Adrenal gland (tissue), 9 donors: ENCODE measurements at regions not wholly inside any gene's neighbourhood (a gene's known extent, or its start where the extent isn't known, plus 50 kb on each side); places are given as distances from the start of the nearest gene placed in this dataset.

ENCODE experiments used
- DNase-seq, 7 donors: peaks; one replicate each; pipeline ENCODE4 v3.0.0-alpha.2; 2019 to 2020
- H3K27ac ChIP-seq, 5 donors: fragments of 200-600 bp; sonication (generic) in 4 of 5; 1 replicate in 3 of 5; 2 replicates in 2 of 5; pipeline versions ENCODE4 v1.5.1 to v1.8.0; 2016 to 2020; ENCODE audit warnings: mild to moderate bottlenecking in 1 of 5
- H3K27me3 ChIP-seq: fragments of 200-600 bp; 2 replicates; pipeline ENCODE4 v1.8.0; 2021
- H3K36me3 ChIP-seq, 2 donors: fragments of 200-600 bp; replicated peaks in 1 of 2; 1 replicate in 1 of 2; 2 replicates in 1 of 2; pipeline versions ENCODE4 v1.5.1 to v1.8.0; 2018 to 2022
- H3K4me1 ChIP-seq, 2 donors: fragments of 200-600 bp; replicated peaks in 1 of 2; 1 replicate in 1 of 2; 2 replicates in 1 of 2; pipeline versions ENCODE4 v1.5.1 to v1.8.0; 2018 to 2021
- H3K4me3 ChIP-seq, 4 donors: fragments of 200-600 bp; sonication (generic) in 3 of 4; one replicate each; pipeline ENCODE4 v1.5.1; 2016 to 2018
- H3K9me3 ChIP-seq, 3 donors: fragments of 200-600 bp; sonication (generic) in 1 of 3; replicated peaks in 1 of 3; 1 replicate in 2 of 3; 2 replicates in 1 of 3; pipeline versions ENCODE4 v1.5.1 to v1.8.0; 2016 to 2021
- POLR2A ChIP-seq, 2 donors: fragments of 450-650 bp; IDR thresholded peaks; one replicate each; pipeline ENCODE4 v1.6.1; 2017; ENCODE audit warnings: antibody characterized with exemption in 2 of 2, mild to moderate bottlenecking in 2 of 2, moderate library complexity in 1 of 2
- WGBS, 4 donors: extraction: QIAGEN DNeasy Blood & Tissue Kit in 2 of 4; methylation state at CpG; one replicate each; pipeline versions ENCODE4 v1.1.5 to v1.1.7; 2013 to 2017; 5-methylcytosine and 5-hydroxymethylcytosine counted together
- intact Hi-C, 2 donors: fragments of 100-400 bp; cut with DNase I; formaldehyde crosslinking; loops; one replicate each; pipeline versions ENCODE4 v1.14.1 to v1.15.0; 2022 to 2023
- TF ChIP-seq, protein P1 (sequence below), 6 experiments: fragments of 450-650 bp in 4 of 6; fragments of 200-600 bp in 2 of 6; sonication (generic) in 1 of 6; IDR thresholded peaks; 1 replicate in 5 of 6; 2 replicates in 1 of 6; pipeline versions ENCODE4 v1.5.1 to v1.8.0; 2016 to 2021; ENCODE audit warnings: antibody characterized with exemption in 6 of 6, mild to moderate bottlenecking in 2 of 6, moderate library complexity in 1 of 6
- donor health status: healthy with polysubstance abuse.
- donor health status: Bipolar disorder and iron deficiency.
- donor health status: DM: yes; HTN: yes; CAD: no.
- donor health status: DM: no; HTN: no; CAD: no.
- donor health status: DM: no; HTN: no; CAD: no.

DNA sequence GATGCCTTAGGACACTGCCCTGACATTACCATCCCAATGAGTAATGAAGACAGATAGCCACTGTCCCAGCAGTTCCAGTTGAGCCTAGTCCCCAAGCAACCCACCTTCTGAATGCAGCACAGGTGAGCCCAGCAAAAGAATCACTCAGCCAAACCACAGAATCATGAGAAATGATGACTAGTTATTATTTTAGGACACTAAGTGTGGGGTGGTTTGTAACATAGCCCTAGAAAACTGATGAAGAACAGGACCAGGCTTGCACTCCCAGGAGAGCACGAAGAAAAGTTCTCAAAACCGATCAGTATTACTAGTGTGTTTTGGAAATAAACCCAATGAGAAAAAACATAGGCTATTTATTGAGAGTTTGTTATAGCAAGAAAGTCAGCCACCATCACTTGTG lies 129.6 kb upstream of the CNTN6 start:
- Histone ChIP-seq H3K27me3 (no peaks in the 10 kb centered on the region), H3K9me3 (peaks cover 0 to 4% (median 0%) of the 10 kb centered on the region in 3 donors), H3K4me1 (no peaks in the 10 kb centered on the region), H3K36me3 (no peaks in the 10 kb centered on the region), H3K27ac (no peak overlapping the region), H3K4me3 (no peak overlapping the region)
- no peak for DNase-seq
- intact Hi-C loops: no loop called here
- no peak for TF ChIP-seq POLR2A (IDR thresholded peaks at IDR 0.05)
- TF ChIP-seq, protein P1, sequence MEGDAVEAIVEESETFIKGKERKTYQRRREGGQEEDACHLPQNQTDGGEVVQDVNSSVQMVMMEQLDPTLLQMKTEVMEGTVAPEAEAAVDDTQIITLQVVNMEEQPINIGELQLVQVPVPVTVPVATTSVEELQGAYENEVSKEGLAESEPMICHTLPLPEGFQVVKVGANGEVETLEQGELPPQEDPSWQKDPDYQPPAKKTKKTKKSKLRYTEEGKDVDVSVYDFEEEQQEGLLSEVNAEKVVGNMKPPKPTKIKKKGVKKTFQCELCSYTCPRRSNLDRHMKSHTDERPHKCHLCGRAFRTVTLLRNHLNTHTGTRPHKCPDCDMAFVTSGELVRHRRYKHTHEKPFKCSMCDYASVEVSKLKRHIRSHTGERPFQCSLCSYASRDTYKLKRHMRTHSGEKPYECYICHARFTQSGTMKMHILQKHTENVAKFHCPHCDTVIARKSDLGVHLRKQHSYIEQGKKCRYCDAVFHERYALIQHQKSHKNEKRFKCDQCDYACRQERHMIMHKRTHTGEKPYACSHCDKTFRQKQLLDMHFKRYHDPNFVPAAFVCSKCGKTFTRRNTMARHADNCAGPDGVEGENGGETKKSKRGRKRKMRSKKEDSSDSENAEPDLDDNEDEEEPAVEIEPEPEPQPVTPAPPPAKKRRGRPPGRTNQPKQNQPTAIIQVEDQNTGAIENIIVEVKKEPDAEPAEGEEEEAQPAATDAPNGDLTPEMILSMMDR (IDR thresholded peaks at IDR 0.05): no peak
- 81 to 85% (median 84%) methylated on average over 2 of the region's 2 CpGs for WGBS, 4 donors

DNA sequence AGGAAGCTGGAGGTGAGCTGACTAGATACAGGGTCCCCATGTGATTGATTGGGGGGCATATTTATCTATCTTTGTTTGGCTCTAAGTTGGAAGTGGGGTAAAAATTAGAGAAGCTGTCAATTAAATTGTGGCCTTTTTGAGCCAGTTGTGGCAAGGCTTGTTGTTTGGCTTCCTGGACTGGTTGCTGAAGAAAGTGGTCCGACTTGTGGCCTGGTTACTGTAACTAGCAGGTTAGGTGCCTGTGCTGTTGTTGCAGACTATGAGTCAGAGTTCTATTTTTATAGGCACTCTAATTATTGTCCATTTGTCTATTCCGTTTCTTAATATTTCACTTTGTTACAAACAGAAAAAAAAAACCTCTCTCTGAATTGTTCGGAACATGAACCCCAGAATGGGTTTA lies 129.1 kb upstream of the CNTN6 start:
- no peak for DNase-seq
- intact Hi-C loops: no loop called here
- H3K27me3 ChIP-seq: no peaks in the 10 kb centered on the region
- WGBS, 4 donors: 63 to 71% (median 68%) methylated on average over 3 of the region's 3 CpGs
- no peak overlapping the region for H3K4me3 ChIP-seq
- no peak for TF ChIP-seq POLR2A (IDR thresholded peaks at IDR 0.05)
- TF ChIP-seq, protein P1 (IDR thresholded peaks at IDR 0.05): no peak
- H3K4me1 ChIP-seq: no peaks in the 10 kb centered on the region
- no peak overlapping the region for H3K27ac ChIP-seq
- H3K36me3 ChIP-seq: no peaks in the 10 kb centered on the region
- H3K9me3 ChIP-seq: peaks cover 0 to 4% (median 0%) of the 10 kb centered on the region in 3 donors

DNA sequence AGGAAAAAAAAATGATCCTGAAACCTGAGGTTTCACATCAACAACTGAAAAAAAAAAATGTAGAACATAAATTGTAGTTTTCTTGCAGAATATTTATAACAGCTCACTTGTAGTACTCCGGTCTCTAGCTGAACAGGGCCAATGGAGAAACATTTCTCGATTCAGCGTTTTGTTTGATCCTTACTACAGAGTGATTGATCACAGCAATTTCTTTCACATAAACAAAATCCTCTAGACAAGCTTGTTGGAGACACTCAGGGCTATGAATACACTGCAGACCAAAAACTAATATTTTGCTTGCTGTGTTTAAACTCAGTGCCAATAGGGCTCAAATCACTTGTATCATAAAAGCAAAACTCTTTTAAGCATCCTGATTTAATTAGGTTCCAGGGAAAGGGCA lies 127.0 kb upstream of the CNTN6 start:
- Histone ChIP-seq H3K9me3 (peaks cover 0 to 4% (median 0%) of the 10 kb centered on the region in 3 donors), H3K27me3 (no peaks in the 10 kb centered on the region), H3K36me3 (no peaks in the 10 kb centered on the region), H3K4me3 (no peak overlapping the region), H3K27ac (no peak overlapping the region), H3K4me1 (no peaks in the 10 kb centered on the region)
- DNase-seq: no peak
- intact Hi-C loops: no loop called here
- TF ChIP-seq, protein P1 (IDR thresholded peaks at IDR 0.05): no peak
- no peak for TF ChIP-seq POLR2A (IDR thresholded peaks at IDR 0.05)
- WGBS, 4 donors: 69 to 76% (median 73%) methylated on average over 3 of the region's 3 CpGs

DNA sequence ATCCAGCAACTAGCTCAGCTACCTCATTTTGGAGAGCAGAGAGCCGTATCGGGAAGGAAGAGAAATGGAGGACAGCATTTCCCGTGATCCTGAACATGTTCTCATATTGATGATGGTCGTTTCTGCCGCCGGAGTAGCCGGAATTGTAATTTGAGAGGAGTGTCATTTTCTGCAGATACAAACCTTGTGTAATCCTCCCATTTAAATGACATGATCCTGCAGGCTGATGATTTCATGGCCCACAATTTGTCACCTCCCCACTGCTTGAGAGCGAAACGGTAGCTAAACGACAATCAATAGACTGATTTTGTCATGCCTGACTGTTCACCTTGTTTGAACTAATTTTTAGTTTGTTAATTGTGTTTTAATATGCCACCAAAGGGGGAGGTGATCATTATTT lies 126.5 kb upstream of the CNTN6 start:
- H3K27me3 ChIP-seq: no peaks in the 10 kb centered on the region
- H3K9me3 ChIP-seq: peaks cover 0 to 4% (median 0%) of the 10 kb centered on the region in 3 donors
- WGBS, 4 donors: 79 to 87% (median 83%) methylated on average over 10 of the region's 10 CpGs
- H3K36me3 ChIP-seq: no peaks in the 10 kb centered on the region
- no peaks in the 10 kb centered on the region for H3K4me1 ChIP-seq
- no peak for TF ChIP-seq POLR2A (IDR thresholded peaks at IDR 0.05)
- TF ChIP-seq, protein P1 (IDR thresholded peaks at IDR 0.05): no peak
- H3K27ac ChIP-seq: no peak overlapping the region
- intact Hi-C loops: no loop called here
- no peak overlapping the region for H3K4me3 ChIP-seq
- no peak for DNase-seq
